Bronchial epithelial cell (primary cell): ENCODE measurements at regions not wholly inside any gene's neighbourhood (a gene's known extent, or its start where the extent isn't known, plus 50 kb on each side); places are given as distances from the start of the nearest gene placed in this dataset.

ENCODE experiments used
- DNase-seq: peaks from one replicate; pipeline ENCODE4 v3.0.0-alpha.2; 2010; ENCODE audit warnings: low read depth
- FAIRE-seq: peaks from 2 replicates; lab custom pipeline; 2011; peaks lifted over from hg19 to GRCh38; lab: Jason Lieb, UNC
- H3K27me3 ChIP-seq: 2 replicates; pipeline ENCODE4 v1.5.1; 2011; ENCODE audit warnings: low read length; ENCODE audit not compliant: control insufficient read depth, insufficient read depth
- H3K36me3 ChIP-seq: 2 replicates; pipeline ENCODE4 v1.5.1; 2011; ENCODE audit warnings: low read length; ENCODE audit not compliant: control insufficient read depth, insufficient read depth
- H3K4me3 ChIP-seq: 2 replicates; pipeline ENCODE4 v1.5.1; 2011; ENCODE audit warnings: mild to moderate bottlenecking, low read depth, low read length, control low read depth
- TF ChIP-seq, protein P1 (sequence below): IDR thresholded peaks from 2 replicates; pipeline ENCODE4 v1.5.1; 2011; ENCODE audit warnings: mild to moderate bottlenecking, moderate library complexity, low read length, control low read depth, inconsistent platforms; ENCODE audit not compliant: insufficient read depth, severe bottlenecking

DNA sequence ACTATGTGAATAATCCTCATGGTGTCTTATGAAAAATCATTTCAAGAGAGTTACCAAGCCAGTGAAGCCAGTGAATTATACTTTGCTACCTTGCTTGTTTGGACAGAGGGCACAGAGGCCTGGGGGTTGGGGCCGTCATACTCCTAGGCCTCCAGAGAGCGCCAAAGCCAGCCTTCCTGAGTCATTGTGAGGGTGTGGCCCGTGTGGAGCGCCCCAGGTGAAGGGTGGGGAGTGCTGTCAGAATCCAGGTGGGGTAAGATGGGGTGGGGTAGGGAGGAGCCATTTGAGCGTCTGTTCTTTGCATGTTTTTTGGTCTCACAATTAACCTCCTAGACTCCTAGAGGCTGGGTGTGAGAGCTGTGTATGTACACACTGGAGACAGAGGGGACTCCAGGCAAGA is 71.1 kb downstream of the PERP start:
- TF ChIP-seq, protein P1, sequence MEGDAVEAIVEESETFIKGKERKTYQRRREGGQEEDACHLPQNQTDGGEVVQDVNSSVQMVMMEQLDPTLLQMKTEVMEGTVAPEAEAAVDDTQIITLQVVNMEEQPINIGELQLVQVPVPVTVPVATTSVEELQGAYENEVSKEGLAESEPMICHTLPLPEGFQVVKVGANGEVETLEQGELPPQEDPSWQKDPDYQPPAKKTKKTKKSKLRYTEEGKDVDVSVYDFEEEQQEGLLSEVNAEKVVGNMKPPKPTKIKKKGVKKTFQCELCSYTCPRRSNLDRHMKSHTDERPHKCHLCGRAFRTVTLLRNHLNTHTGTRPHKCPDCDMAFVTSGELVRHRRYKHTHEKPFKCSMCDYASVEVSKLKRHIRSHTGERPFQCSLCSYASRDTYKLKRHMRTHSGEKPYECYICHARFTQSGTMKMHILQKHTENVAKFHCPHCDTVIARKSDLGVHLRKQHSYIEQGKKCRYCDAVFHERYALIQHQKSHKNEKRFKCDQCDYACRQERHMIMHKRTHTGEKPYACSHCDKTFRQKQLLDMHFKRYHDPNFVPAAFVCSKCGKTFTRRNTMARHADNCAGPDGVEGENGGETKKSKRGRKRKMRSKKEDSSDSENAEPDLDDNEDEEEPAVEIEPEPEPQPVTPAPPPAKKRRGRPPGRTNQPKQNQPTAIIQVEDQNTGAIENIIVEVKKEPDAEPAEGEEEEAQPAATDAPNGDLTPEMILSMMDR = peak; percentile 16
- Histone ChIP-seq H3K36me3 (no peaks in the 10 kb centered on the region), H3K27me3 (no peaks in the 10 kb centered on the region), H3K4me3 (no peak overlapping the region)
- peak; percentile 95 for DNase-seq
- peak; percentile 73 for FAIRE-seq

DNA sequence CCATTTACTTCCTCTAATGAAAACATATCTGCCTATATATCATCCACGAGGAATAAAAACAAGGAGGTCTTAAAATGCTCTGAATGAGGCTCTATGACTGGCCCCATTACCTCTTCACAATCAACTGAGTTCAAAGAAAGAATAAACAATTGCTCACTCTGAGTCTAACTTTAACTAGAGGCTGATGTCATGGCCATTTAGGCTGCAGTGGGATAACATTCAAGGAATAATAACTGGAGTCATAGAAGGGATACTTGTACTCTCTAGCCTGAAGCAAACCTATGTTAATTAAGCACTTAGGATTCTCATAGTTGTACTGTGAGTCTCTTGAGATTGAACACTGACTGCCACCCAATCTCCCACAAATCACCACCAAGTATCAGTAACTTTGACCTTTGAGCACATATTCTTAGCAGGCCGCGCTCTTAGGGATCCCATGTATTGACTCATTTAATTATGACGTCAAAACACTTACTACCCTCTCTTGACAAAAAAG is 70.2 kb downstream of the PERP start:
- DNase-seq = peak; percentile 94
- no peak for FAIRE-seq
- Histone ChIP-seq H3K36me3 (no peaks in the 10 kb centered on the region), H3K4me3 (no peak overlapping the region), H3K27me3 (no peaks in the 10 kb centered on the region)
- TF ChIP-seq, protein P1 = no peak

DNA sequence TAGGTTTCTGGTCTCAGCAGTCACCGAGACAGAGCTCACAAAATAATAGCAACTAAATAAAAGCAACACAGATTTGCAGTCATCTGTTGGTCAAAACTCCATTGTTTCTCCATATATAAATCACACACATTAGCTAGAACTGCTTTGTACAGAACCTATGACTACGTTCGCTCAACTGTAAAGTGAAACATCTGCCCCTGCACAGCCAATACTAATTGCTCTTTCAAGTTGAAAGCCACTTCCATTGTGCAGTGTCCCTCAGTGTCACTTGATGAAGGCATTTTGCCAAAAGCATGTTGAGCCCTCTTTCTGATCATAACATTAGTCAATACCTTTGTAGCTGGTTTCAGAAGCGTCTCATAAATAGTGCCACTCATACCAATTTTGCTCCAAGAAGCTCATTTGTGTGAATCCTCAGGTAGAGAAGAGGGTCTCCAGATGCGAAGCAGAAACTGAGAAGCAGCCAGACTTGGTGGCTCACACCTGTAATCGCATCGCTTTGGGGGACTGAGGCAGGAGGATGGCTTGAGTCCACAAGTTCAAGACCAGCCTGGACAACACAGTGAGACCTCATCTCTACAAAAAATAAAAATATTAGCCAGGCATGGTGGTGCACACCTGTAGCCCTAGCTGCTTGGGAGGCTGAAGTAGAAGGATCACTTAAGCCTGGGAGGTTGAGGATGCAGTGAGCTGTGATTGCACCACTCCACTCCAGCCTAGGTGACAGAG is 68.9 kb downstream of the PERP start:
- DNase-seq (no peak), FAIRE-seq (no peak)
- TF ChIP-seq, protein P1 = no peak
- no peaks in the 10 kb centered on the region for H3K27me3 ChIP-seq
- H3K36me3 ChIP-seq = no peaks in the 10 kb centered on the region
- H3K4me3 ChIP-seq = no peak overlapping the region
